SKM-1 (cell line): ENCODE measurements at regions not wholly inside any gene's neighbourhood (a gene's known extent, or its start where the extent isn't known, plus 50 kb on each side); places are given as distances from the start of the nearest gene placed in this dataset.
"Not testable (repeated sequence)": the region's sequence is repeated elsewhere in the genome, so short reads cannot be mapped to it uniquely, and the experiment has no call there.

Experiments
- DNase-seq: peaks from one replicate; lab custom pipeline; 2025; ENCODE audit not compliant: unreplicated experiment; lab: John Stamatoyannopoulos, UW

DNA sequence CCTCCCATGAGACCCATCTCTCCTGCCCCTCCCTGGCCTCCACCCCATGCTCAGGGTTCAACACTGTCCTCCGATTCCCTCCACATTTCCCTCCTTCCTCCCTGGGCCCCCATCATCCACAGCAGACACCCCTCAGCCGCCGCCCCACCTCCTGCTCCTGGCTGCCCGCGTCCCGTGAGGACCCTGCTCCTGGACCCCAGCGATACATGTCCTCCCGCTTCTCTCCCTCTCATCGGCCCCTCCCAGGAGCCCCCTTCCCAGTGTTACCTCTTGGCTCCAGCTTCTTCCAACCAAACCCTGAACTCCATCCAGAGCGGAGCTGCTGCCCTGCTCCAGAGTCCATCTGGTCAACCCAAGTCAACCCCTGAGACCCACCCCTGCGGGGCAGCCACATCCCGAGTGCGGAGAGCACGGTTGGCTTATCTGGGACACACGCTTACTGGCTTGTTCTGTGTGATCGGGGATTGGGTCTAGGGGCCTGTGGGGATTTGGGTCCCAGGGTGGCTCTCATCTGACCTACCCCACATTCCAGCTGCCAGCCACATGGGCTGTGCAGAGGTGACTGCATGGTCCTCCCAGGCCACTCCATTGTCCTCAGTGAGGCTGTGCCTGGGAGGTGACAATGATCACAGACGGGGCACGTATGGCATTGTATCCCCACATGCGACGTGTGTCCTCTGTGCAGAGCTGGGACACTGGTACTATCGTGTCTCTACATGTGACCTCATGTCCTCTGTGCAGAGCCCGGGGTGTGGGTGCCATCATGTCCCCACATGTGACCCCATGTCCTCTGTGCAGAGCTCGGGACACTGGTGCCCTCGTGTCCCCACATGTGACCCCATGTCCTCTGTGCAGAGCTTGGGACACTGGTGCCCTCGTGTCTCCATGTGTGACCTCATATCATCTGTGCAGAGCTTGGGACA lies 333.6 kb downstream of the ADGRD1 start:
- DNase-seq: no peak

DNA sequence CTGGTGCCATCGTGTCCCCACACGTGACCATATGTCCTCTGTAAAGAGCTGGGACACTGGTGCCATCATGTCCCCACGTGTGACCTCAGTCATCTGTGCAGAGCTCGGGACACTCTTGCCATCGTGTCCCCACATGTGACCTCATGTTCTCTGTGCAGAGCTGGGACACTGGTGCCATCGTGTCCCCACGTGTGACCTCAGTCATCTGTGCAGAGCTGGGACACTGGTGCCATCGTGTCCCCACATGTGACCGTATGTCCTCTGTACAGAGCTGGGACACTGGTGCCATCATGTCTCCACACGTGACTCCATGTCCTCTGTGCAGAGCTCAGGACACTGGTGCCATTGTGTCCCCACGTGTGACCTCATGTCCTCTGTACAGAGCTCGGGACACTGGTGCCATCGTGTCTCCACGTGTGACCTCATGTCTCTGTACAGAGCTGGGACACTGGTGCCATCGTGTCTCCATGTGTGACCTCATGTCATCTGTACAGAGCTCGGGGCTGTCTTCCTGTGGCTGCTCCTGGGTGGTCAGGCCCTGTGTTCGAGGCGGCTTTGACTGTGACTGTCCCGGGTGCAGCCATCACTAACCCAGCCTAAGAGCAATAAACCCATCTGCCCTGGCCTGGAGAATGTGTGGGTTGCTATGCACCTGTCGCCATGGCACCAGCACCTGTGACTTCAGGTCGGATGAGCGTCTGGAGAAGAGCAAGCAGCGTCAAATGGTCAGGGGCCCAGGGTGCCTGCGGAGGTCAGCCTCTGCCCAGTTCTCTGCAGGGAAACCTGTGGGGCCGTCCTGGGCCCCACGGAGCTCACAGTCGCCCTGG lies 334.4 kb downstream of the ADGRD1 start:
- DNase-seq: no peak

DNA sequence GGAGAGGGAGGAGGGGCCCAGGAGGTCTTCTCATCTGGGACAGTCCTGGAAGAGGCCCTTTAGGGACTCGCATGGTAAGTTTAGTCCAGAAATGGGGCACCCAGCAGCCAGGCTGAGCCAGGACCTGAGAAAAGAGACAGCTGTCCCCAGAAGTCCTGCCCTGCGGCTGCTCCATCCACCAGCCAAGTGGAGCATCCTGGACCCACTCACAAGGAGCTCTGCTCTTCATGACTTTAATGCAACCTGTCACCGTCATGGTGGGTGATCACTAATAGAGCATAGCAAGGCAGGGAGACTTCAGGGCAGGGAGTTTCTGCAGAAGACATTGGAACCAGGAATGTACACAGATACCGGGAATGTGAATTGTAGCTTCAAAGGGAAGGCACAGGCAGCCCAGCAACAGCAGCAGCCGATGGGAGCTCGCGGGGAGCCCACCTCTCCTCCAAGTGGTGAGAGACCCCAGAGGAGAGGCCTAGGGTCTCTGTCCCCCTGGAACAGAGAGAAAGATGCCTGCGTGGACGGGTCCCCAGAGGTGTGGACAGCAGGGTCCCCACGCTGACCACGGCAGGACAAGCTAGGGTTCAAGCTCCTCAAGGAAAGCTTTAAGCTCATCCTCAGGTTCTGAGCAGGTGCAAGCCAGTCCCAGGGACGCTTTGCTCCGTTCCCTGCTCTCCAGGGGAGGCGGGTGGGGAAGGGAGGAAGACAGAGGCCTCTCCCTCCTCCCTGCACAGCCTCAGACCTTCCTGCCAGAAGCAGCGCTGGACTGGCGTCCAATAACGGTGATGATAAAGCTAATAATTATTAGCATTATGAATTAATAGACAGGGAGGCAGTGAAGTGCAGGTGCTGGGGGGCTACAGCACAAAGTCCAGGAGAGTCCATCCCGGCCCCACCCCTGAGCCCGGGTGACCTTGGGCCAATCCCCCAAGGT lies 335.3 kb downstream of the ADGRD1 start:
- DNase-seq: not testable (repeated sequence)

DNA sequence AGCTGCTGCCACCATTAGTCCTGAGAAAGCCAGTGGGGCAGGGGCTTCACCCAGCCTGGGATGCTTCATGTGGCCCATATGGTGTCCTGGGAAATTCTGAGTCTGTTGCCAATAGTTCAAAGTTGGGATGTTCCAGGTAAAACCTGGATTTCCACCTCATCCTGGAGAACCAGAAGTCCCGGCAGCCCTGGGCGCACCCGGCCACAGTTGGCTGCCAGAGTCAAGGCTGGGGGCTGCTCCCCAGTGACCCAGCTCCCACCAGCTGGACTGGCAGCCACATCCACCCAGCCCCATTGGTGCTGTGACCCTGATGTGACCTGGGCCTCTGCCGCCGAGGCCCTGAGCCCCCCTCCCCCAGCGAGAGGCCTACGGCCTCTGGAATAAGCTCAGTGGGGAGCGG lies 336.1 kb downstream of the ADGRD1 start:
- not testable (repeated sequence) for DNase-seq

DNA sequence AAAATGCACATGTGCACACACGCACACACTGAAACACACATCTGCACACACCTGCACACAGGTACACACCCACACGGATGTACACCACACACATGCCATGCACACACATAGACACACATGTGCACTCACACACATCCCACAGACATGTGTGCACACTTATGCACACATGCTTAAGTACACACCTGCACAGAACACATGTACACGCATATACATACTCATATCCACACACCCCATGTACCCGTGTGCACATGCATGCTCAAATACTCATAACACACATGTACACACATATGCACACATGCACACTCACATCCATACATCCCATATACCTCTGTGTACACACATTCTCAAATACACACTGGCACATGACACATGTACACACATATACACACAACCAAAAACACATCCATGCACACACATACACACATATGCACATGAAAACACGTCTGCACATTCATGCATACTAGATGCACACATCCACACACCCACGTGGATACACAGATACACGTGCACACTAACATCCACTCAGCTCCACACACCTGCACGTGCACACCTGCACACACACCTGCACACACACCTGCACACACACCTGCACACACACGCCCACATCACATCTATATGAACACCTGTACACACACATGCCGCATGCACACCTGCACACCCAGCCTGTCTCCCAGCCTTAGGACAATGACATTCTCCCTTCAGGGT lies 336.7 kb downstream of the ADGRD1 start:
- DNase-seq: no peak

DNA sequence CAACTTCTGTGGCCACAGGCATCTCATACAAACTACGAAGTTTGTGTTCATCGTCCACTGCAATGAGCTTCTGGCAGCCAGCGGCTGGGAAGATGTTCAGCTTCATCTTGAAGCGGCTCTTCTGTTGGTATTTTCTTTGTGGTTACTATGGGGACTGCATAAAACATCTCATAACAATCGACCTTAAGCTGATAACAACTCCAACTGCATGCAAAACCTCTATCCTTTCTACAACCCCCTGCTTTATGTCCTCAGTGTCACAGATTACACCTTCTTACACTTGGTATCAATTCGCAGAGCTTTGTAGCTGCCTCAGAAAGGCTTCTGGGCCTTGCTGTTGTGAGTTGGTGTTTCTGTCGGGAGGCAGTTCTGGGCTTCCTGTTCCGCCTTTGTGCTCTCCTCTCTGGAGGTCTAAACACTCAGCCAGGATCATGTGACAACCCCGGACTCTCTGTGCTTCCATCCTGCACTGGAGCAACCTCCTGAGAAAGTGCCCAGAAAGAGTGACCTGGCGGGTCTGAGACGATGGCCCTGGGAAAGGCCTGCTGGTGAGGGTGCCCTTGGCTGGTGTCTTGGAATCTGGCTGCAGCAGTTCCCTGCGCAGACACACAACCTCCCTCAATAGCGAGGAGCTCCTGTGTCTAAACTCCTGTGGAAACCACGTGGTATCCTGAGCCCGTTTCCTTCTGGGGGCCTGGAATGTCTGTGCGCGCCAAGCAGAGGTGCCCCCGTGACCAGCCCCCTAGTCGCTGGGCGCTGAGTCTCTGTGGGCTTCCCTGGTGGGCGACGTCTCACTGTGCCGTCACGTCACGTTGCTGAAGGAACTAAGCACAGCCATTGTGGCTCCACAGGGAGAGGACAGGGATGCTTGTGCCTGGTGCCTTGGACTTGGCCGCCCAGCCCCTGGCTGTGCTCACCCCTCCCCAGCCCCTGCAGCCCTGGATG lies 339.6 kb downstream of the ADGRD1 start:
- not testable (repeated sequence) for DNase-seq

DNA sequence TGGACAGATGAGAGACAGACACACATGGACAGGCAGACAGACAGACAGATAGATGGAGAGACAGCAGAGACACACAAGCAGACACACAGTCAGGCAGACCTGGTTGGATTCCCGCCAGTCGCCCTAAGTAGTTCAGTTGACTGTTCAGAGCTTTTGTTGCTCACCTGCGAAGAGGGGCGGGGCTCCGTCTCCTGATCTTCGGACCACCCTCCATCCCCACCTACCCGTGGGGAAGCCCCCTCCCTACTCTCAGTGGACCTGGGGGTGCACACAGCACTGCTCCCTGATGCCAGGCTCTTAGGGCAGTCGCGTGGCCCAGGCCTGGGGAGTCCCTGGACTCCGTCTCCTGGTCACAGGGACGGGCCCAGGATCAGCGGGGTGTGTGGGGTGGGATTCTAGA lies 341.0 kb downstream of the ADGRD1 start:
- not testable (repeated sequence) for DNase-seq

DNA sequence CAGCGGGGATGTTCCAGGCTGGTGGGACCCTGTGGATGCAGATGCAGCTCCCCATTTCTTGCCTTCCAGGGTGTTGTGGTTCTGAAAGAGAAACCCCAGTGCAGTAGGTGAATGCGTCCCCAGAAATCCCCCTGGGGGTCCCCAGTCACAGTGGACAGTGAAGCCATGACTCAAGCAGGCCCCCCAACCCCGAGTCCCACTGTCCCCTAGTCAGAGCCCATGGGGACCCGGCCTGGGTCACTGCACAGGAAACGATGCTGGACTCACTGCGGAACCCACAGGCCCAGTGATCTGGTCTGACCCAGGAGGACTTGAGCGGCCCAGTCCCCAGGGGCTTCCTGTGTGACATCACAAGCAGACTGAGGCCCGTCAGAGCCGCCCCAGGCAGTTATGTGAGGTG lies 341.4 kb downstream of the ADGRD1 start:
- DNase-seq: not testable (repeated sequence)

DNA sequence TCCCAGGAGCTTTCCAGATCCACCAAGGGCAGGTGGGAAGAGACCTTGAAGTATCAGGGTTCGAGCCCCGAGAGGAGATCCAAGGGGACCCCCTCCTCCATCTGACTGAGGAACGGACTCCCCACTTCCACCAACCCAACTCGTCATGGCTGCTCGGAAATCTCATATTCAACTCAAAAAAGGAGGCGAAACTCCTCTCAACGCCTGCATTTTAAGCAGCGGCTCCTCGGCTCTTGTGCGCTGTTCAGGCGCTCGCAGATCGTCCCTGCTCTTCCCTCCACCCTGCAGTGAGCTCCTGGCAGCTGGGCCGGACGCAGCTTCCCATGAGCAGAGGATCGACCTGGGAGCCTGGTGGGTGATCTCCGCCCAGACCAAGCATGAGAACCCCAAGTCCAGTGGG lies 341.9 kb downstream of the ADGRD1 start:
- DNase-seq: not testable (repeated sequence)

DNA sequence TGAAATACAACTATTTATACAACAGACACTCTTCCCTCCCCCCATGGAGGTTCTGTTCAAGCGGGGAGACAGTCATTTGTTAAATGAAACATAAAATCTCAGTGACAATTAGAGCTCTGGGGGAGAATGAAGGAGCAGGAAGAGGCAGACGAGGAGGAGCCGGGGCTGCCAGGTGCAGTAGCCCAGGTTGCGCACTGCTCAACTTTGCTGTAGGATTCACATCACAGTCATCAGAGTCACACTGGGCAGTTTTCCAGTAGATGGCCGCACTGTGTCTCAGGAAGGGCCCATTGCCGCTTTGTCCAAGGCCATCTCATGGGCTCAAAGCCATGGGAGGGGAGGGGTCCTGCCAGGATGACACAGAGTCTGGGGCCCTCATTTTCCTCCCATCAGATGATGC lies 342.4 kb downstream of the ADGRD1 start:
- not testable (repeated sequence) for DNase-seq

DNA sequence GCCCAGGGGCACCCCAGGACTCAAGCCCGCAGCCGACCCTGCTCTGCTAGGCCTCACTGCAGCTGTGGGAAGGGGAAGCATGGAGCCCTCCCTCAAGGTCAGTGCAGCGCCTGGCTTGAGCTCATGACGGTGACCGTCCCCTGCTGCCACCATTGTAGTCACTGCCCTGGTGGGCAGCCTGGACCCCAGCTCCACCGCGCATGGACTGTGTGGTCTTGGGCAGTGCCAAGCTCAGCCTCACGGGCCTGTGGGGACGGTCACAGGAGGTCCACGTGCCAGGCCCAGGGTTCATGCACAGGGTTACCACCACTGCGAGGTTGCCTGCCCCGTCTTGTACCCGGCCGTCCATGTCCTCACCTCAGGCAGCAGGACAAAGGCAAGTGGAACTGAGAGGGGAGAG lies 342.9 kb downstream of the ADGRD1 start:
- not testable (repeated sequence) for DNase-seq

DNA sequence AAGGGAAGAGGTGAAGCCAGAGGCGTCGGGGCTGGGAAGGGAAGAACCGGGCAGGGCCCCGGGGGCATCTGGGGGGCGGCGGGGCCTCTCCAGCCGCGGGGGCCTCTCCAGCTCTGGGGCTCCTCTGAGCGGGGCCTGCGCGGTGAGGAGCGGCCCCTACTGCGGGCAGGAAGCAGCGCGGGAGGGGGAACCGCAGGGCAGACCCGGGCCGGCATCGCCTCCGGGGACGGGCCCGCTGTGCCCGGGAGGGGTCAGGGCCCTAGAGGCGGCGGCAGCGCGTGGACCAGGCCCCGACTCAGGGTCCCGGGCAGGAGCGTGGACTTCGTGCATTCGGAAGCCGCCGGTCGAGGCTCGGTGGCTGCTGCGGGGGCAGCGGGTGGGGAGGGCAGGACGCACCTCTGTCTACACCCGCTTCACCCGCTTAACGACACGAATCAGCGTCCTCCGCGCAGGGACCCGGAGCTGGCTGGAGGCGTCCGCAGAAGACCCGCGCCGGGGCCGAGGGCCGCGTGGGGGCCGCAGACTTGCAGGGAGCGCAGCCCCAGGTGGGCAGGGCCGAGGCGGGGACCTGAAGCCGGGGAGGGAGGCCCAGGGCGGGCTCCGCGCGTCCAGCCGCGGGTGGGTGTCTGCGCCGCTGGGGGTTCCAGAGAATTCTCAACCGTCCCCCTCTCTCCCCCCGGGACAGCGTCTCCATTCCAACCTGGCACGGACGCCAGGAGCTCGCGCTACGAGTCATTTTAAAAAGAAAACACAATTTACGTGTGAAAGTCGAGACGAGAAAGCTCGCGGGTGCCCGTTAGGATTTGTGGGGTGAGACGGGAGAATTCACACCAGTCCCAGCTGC lies 345.0 kb downstream of the ADGRD1 start:
- not testable (repeated sequence) for DNase-seq

DNA sequence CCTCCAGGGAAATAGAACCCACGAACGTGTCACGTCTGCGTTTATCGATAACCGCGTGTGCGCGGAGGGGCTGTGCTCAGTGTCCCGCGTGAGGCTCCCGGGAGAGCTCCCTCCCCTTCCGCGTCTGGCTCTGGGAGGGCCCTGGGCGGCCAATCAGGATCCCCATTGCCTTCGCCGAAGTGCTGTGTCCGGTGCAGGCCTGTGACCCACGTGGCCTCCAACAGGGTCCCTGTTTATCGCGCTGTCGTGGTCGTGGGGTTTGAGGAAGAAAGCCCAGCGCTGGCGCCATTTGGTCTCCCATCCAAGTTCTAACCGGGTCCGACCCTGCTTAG lies 345.6 kb downstream of the ADGRD1 start:
- DNase-seq: not testable (repeated sequence)

DNA sequence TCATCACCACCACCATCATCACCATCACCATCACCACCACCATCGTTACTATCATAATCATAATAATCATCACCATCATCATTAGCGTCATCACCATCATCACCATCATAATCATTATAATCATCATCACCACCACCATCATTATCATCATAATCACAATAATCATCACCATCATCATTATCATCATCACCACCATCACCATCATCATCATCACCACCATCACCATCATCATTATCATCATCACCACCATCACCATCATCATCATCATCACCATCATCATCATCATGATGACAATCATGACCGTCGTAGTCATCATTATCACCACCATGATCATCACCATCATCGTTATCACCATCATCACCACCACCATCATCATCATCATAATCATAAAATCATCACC lies 349.9 kb downstream of the ADGRD1 start:
- not testable (repeated sequence) for DNase-seq

DNA sequence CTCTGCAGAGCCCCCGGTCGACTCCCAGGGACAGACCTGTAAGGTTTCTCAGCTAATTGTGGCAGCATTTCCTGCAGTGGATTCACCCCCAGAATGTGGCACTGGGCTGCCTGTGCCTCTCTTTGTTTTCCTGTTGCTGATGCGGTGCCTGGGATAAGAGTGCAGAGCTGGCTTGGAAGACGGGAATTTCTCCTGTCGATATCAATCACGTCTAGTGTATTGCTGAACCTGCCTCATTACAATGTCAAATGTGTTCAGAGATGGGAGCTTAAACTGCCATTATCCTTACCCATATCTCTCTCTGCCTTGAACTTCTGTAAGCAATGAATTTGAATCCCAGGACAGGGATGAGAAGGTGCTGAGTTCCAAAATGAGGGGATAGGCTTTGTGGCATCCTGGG lies 350.9 kb downstream of the ADGRD1 start:
- DNase-seq: not testable (repeated sequence)

DNA sequence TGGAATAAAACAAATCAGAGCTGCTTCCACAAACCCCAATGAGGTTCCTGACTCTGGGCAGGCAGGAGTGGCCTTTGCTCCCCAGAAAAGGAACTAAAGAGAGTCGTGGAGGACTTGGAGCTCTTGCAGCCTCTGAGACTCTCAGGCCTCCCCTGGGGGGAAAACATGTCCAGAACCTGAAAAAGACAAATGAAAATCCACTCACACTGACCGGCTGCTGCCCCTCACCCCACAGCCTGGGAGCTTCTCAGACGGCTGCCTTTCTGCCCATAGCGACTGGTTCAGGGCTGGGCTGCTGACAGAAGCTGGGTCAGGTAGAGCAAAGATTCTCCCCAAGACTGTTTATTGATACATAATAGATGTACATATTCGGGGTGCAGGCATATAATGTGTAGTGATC lies 356.0 kb downstream of the ADGRD1 start:
- DNase-seq: no peak

DNA sequence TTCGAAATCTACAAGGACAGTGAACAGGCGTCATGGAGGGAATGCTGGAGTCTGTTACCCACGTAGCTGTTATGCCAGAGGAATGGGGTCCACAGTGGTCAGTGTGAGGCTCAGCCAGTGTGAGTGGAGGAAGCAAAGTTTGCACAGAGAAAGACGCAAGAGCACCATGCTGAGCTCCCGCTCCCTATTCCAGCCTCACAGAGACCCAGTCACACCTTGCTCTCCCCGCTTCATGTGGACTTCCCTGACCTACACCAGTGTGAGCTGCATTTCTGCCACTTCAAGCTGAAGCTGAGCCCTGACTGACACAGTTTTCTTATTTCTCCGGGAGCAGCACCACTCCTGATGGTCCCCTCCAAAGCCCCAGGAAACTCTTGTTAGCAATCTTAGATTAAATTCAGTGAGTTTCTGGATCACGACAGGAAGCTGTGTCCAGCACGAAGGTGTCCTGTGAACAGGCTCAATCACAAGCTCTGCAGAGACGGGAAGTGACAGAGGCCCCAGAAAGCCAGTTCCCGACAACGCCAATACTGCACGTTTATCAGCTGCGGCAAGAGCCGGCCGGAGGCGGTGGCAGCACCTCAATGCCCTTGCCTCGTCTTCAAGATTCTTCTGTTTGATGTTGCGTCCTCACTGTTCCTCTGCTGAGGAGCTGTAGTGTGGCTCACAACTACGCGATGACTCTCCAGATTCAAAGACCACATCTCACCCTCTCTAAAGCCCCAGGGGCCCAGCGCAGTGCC lies 356.7 kb downstream of the ADGRD1 start:
- DNase-seq: not testable (repeated sequence)

DNA sequence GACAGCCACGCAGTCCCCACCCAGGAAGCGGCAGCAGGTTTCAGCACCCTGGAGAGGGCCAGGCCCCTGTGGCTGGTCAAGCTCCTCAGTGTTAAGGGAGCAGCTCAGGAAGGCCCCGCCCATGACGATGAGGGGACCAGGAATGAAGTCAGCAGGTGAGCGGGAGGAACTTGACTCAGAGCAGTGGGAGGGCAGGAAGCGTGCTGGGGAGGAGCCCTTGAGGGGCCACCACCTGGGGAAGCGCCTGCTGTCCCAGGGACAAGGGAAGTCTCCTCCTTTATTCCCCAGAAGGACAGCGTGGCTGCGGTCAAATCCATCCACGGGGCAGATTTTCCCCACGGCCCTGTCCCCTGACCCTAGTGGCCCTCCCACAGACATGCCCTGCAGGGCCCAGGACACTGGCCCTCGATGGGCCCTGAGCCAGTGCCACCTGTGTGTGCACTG lies 357.6 kb downstream of the ADGRD1 start:
- DNase-seq: not testable (repeated sequence)
